GM12801 (cell line): ENCODE measurements at regions not wholly inside any gene's neighbourhood (a gene's known extent, or its start where the extent isn't known, plus 50 kb on each side); places are given as distances from the start of the nearest gene placed in this dataset.

Experiments used
- CTCF ChIP-seq: IDR thresholded peaks from one replicate; pipeline ENCODE4 v1.5.1; 2011; ENCODE audit warnings: control low read depth; ENCODE audit not compliant: insufficient read length; ENCODE audit errors: extremely low read depth

GRCh38 chr15:98583771-98584430, 64.4 kb upstream of the IGF1R start:
- TF ChIP-seq CTCF: no peak

- no peak for TF ChIP-seq CTCF
These were observed 62.3 kb upstream of the IGF1R start for GRCh38 chr15:98586066-98586465.

- no peak for TF ChIP-seq CTCF
These were observed 56.2 kb upstream of the IGF1R start for GRCh38 chr15:98592136-98592535.

- TF ChIP-seq CTCF: no peak
These were observed 52.2 kb upstream of the IGF1R start for GRCh38 chr15:98596131-98596530.

GRCh38 chr15:98596885-98597392, 51.4 kb upstream of the IGF1R start:
- no peak for TF ChIP-seq CTCF

GRCh38 chr15:98597666-98598065, 50.7 kb upstream of the IGF1R start:
- no peak for TF ChIP-seq CTCF
